NCI-H2196 (cell line): ENCODE measurements at regions not wholly inside any gene's neighbourhood (a gene's known extent, or its start where the extent isn't known, plus 50 kb on each side); places are given as distances from the start of the nearest gene placed in this dataset.

Experiments used
- DNase-seq: peaks from one replicate; lab custom pipeline; 2025; ENCODE audit not compliant: unreplicated experiment; lab: John Stamatoyannopoulos, UW

DNA sequence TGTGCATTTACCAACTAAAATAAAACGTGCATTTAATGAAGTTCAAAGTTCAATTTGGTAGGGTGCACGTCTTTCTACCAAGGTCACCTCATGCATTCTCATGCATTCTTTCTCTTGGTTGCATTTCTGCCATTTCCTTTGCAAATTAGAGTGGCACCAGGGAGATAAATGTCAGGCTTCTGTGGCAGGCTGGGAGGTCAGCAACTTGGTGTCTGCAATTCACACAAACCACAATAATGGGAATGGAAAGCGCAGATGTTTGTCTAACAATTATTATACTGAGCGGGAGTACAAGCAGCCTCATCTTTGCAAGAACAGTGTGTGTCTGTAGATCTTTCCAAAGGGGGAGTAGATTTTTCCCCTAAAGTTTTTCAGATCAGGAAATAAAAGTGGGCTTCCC, 411.7 kb downstream of the DMRT2 start:
- no peak for DNase-seq

DNA sequence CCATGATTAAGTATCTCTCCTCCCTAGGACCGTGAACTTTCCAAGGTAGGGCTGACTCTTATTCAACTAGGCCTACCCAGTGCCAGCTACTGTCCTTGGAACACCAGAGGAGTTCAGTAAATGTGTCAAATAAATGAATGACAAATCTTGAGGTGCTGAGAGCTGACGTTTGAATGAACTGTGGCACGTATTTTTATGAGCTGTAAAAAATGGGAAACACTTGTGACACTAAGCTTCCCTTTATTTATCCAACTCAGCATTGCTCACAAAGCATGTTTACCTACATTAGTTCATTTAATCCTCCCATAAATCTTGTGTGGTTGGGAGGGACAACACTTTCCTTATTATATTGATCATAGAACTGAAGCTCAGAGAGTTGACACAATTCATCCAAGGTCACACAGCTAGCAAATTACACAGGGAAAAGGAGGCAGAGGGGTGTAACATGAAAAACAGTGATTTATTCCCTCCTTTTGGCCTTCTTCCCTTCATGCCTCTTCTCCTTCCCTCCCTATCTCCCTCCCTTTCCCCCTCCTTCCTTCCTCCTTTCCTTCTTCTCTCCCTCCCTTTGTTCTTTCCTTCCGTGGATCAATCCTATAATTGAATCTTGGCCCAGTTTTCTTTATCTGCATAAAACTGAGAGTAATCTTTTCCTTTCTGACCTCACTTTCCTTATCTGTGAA, 412.6 kb downstream of the DMRT2 start:
- DNase-seq = no peak

DNA sequence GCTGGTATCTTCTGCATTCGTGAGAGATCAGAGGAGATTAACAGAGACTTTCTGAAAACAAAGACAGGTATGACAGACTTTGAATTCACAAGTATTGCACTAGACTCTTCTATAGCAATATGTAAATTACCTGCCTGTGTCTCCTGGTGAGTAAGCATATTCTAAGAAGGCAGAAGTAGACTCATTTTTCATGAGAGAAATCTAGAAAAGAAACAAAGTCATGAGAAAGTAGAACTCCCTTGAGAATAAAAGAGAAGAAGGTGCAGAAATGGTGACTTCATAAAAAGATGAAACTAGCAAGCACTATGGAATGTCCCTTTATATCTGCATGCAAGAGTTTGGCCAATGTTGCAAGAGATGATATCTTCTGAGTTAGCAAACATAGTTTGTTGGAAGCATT, 419.8 kb downstream of the DMRT2 start:
- DNase-seq = no peak

DNA sequence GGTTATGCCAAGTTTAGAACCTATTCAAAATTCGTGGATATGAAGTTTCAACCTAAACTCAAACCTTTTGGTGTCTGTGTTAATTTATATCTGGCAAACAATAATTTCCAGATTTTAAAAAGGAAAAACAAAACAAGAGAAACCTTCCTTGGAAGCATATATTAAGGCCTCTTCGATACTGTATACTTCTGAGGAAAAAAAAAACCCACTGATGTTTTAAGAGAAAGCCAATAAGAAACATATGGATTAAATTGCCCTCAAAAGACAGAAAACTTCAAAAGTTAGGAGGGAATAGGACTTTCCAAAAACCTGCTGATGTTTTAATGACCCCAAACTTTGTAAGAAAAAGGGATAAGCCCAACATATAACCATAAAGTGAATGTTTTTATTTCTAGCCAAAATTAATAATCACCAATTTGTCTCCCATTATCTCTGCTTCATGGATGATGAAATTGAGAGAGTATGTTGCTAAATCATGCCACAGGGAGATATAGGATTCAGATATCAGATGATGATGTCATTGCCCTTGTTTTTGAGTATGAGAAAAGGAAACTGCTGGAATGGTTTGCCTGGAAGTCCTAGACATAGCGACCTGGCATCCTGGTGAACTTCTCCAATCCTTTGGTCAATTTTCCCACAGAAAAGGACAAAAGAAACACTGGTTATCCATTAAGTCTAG, 423.9 kb downstream of the DMRT2 start:
- DNase-seq = no peak

DNA sequence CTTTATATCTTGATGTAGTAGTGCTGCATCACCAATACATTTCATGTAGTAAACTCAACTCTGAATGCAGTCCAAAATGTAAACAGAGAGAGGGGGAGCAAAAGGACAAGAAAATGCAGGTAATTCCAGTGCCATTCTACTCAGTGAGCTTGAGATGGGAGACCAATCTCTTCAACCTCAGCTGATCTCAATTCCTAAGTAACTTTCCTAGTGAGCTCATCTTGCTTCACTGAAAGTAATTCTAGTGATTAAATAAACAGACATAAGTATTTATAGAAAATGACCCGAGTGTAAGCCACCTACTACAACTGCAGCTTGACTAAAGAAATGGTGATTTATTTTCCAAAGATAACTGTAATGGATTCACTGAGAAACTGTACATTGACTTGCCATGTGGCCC, 424.5 kb downstream of the DMRT2 start:
- DNase-seq = no peak

- DNase-seq = no peak
These were observed 440.4 kb downstream of the DMRT2 start for GRCh38 chr9:1490341-1491232.

GRCh38 chr9:1492156-1492555, 442.0 kb downstream of the DMRT2 start:
- no peak for DNase-seq

DNA sequence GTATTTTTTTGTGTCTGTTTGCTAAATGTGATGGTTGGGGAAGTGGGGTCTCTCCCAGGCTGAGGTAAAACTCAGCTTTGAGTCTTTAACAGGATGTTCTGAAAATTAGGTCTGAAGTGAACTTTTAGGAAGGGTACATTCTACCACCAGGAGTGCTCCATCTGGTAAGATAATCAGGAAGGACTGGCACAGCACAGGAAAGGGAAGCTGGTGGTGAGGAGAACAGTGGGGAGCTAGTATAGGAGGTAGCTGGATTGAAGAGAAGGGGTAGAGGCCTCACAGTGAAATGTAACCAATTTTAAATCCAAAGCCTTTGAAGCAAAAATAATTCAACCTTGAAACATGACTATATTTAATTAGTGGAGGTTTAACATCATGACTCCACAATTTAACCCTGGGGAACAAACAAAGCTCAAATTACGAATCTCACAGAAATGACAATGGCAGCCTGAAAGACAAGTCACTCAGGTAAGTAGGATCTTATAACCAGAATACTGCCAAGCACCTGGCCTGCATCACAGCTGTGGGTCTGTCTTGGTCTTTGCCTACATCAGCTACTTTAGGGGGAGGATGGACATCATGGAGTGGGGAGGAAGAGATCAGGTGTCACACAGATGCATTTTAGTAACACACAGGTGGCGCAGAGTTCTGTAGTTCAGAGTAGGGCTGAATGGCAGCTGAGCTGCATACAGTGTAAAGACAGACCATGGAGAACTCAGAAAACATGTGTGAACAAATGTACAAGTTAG, 445.3 kb downstream of the DMRT2 start:
- DNase-seq = peak; percentile 95

- DNase-seq = no peak
These were observed 455.3 kb downstream of the DMRT2 start for GRCh38 chr9:1505489-1505888.

DNA sequence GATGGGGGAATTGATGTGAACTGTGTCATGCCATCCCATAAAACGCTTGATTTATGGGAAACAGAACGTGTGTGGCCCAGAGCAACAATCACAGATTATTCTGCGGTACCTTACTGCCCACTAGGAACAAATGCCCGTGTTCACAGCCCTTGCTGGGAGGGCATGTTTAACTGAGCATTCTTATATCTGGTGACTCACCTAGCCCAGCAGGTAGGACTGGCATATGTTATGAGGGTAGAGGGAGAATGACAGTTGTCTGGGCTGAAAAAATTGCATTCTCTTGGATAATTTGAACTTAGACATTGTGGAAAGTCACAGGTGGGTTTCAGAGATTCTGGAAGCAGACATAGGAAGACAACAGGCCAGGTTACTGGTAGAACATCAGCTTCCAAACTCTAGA, 460.6 kb downstream of the DMRT2 start:
- no peak for DNase-seq

- no peak for DNase-seq
These were observed 462.9 kb downstream of the DMRT2 start for GRCh38 chr9:1513105-1513504.

- DNase-seq = no peak
These were observed 464.1 kb downstream of the DMRT2 start for GRCh38 chr9:1514250-1514649.

GRCh38 chr9:1514776-1515363, 464.7 kb downstream of the DMRT2 start:
- DNase-seq = no peak

GRCh38 chr9:1515557-1515956, 465.4 kb downstream of the DMRT2 start:
- DNase-seq = no peak

- no peak for DNase-seq
These were observed 471.4 kb downstream of the DMRT2 start for GRCh38 chr9:1521547-1521946.

DNA sequence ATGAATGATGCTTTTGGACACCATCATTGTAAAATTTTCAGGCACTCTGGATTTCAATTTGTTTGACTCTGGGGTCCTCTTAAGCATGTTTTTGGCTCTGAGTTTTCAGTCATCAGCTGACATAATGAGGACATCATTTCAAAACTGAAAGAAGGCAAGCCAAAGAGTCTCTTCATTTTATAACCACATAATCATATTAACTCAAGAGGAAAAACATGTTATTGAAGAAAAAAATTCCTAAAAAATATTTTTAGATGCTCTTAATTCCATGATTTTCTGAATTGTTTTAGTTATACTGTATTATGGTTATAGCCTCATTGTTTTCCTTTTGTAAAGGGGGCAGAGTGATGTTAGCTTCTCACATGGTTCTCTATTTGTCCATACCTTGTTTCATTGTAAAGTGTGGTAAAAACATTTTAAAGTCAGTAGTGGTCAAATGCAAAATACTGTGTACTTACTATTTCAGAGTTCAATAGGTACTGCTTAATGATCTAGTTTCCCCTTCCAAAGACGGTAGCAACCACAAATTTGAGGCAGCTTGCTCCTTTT, 472.1 kb downstream of the DMRT2 start:
- no peak for DNase-seq

DNA sequence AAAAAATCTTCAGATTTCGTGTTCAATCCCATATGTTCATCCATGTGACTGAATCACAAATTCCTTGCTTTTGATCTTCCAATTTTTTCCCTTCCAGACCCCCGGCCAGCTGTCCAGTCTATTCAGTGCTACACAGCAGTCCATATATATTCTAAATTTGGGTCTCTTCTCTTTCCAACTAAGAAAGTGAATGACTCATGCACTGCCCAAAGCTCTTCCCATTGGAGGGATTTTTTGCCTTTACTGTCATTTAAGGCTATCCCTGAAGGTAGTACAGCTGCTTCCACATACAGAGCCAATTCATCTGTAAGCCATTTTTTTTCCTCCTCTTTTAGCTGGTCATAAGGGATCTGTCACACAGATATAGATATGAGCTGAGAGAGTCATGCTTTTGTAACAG, 478.3 kb downstream of the DMRT2 start:
- DNase-seq = no peak

- no peak for DNase-seq
These were observed 480.5 kb downstream of the DMRT2 start for GRCh38 chr9:1530696-1531095.

GRCh38 chr9:1531424-1531823, 481.3 kb downstream of the DMRT2 start:
- DNase-seq = no peak

GRCh38 chr9:1532171-1532570, 482.0 kb downstream of the DMRT2 start:
- no peak for DNase-seq

- DNase-seq = no peak
These were observed 480.1 kb upstream of the SMARCA2 start for GRCh38 chr9:1535051-1535450.
